GM21619 (cell line): ENCODE measurements at regions not wholly inside any gene's neighbourhood (a gene's known extent, or its start where the extent isn't known, plus 50 kb on each side); places are given as distances from the start of the nearest gene placed in this dataset.
"Not testable (repeated sequence)": the region's sequence is repeated elsewhere in the genome, so short reads cannot be mapped to it uniquely, and the experiment has no call there.

Experiments used
- ATAC-seq: cut with Tn5 transposase; IDR thresholded peaks from one replicate; pipeline ENCODE4 v1.9.1; 2021; ENCODE audit not compliant: unreplicated experiment

GRCh38 chr10:53664282-53665019 is 891.9 kb upstream of the MBL2 start:
- no peak for ATAC-seq

DNA sequence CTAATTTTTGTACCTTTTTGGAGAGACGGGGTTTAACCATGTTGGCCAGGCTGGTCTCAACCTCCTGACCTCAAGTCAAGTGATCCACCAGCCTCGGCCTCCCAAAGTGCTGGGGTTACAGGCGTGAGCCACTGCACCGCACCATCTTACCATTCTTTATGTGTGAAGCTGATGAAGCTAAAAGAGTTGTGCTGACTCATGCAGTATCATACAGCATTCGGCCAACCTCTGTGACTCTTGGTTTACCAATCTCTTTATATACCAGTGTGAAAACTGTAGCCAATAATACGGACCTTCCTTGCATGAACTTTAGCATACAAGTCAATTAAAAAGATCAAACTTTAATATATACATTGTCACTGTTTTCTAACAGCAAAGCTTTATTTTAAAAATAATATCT is 878.2 kb upstream of the MBL2 start:
- ATAC-seq: no peak

GRCh38 chr10:53647221-53647620 is 874.6 kb upstream of the MBL2 start:
- not testable (repeated sequence) for ATAC-seq

DNA sequence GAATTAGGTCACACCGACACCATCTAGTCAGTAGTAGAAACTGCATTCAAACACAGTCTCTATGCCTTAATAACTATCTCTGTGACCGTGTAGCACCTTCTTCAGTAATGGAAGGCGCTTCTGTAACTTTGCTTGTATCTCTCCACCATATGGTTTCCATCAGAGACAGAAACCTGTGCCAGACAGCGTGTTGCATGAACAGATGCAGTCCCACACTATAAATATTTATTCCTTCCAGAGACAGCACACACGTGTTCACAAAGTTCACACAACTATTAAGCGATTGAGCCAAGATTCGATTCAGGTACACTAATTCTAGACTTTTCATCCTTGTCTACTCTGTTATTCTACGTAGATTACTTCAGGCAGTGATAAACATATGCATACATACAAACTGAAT is 873.9 kb upstream of the MBL2 start:
- ATAC-seq: no peak

GRCh38 chr10:53645951-53646350 is 873.4 kb upstream of the MBL2 start:
- no peak for ATAC-seq

DNA sequence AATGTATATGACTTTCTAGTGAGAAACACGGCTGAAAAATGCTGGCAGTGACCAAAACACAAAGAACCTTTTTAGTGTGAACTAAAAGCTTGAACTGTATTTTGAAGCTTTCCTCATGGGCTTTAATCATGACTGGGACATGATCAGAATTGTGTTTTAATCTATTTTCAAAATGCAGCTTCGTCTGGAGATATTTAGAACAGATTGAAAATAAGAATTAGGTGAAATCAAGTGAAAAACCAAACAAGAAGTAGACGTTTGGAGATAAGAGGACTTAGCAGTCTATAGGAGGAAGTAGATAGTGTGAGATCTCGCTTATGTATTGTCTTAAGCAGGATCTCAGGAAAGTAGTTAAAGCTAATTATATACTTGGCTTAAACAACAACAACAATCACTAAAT is 865.4 kb upstream of the MBL2 start:
- no peak for ATAC-seq

GRCh38 chr10:53624722-53625121 is 852.1 kb upstream of the MBL2 start:
- ATAC-seq: no peak

DNA sequence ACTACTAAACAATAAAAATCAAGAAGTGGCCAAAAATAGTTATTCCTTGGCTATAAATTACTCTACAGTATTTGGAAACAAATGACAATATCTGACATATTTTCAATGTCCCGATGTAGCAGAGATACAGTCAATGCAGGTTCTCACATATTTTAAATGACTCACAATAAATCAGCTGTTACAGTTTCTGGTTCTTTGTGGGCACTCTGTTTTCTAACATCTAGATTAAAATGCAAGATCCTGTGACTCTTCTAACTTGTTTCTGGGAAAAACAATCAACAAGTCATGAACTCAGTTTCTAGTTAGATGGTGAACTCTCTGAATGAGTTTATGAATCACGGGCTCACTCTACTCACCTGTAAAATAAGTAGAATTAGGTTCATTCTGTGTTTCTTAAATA is 849.6 kb upstream of the MBL2 start:
- ATAC-seq: no peak

DNA sequence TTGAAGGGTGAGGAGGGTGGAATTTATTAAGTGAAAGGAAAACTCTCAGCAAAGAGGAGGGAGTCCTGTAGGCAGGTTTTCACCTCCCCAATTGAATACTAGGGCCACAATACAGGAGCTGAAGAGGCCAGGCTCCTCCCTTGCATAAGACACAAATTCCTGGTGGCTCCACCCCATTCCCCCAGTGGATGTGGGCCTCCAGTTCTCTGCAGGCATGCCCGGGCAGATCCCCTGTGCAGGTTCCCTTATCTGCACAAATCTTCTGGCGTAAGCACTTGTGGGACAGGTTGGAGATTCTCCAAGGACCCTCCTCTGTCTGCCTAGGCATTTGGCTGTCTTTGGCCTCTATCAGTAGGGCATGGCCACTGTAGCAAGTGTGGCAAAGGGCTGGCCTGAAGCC is 847.1 kb upstream of the MBL2 start:
- ATAC-seq: no peak

- no peak for ATAC-seq
Measured at GRCh38 chr10:53607691-53608090, 835.1 kb upstream of the MBL2 start.

DNA sequence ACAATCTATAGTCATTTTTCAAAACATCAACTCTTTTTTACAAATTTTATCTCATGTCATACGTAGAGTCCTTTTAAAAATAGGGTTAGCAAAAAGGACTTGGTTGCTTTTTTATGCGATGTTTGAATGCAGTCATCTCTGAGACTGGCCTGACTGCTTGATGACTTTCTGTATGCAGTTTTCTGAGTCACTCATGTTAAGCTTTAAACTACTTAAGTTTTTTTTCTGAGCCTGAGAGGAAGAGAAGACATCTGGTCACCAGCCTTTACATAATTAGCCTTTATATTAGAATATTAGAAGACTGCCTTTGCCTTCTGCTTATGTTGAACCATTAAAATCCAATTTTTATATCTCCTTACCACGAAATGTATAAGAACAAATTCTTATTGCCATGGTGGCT is 834.4 kb upstream of the MBL2 start:
- ATAC-seq: no peak

GRCh38 chr10:53601260-53601875 is 828.8 kb upstream of the MBL2 start:
- ATAC-seq: peak; percentile 79

- no peak for ATAC-seq
Measured at GRCh38 chr10:53598914-53599313, 826.3 kb upstream of the MBL2 start.

DNA sequence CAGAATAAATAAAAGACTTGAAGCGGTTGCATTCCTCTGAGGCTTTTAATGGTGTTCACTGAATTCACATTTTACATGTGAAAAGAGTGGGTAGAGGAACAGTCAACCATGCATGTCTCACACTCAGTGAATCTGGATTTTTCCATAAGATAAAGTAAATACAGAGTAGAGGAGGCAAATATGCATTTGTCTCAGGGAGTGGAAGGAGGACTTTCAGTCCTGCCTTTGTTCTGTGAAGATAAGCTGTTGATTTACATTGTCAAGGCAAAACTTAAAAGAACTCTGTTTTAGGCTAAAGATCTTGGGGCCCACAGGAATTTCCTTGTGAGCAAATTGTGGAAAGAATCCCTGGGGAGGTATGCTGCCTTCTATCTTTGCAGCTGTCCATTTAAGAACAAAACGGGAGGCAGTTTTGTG is 825.3 kb upstream of the MBL2 start:
- ATAC-seq: no peak

- no peak for ATAC-seq
Measured at GRCh38 chr10:53580465-53580864, 807.9 kb upstream of the MBL2 start.

DNA sequence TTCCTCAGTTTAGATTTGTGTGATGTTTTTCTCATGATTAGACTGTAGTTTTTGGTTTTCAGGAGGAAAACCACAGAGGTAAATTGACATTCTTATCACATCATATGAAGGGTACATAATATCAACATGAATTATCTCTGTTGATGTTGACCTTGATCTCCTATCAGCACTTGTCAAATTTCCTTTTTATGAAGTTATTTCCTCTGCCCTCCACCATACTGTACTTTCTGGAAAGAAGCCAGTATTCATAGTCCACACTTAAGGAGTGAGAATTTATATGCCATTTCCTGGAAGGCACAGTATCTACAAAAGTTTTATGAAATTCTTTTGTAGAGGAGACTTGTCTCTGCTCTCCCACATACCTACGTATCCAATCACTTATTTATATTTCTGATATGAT is 807.2 kb upstream of the MBL2 start:
- no peak for ATAC-seq

GRCh38 chr10:53574024-53574423 is 801.4 kb upstream of the MBL2 start:
- no peak for ATAC-seq

DNA sequence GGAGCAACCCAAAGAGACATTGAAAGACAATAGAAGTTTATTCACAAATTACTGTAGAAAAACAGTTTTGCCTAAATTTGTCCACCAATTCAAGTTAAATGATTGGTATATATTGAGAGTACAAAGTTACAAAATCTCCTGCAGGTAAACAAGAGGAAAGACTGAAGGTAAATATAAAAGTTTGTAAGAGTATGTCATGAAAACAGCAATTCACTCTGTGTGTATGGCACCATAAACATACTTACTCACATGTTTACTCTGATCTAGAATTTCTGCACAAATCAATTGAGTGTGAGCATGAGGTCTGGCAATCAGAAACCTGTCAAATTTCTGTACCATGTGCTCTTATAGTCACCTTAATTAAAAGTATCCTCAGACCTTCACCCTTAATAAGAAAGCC is 800.9 kb upstream of the MBL2 start:
- no peak for ATAC-seq

GRCh38 chr10:53572799-53573198 is 800.2 kb upstream of the MBL2 start:
- no peak for ATAC-seq

DNA sequence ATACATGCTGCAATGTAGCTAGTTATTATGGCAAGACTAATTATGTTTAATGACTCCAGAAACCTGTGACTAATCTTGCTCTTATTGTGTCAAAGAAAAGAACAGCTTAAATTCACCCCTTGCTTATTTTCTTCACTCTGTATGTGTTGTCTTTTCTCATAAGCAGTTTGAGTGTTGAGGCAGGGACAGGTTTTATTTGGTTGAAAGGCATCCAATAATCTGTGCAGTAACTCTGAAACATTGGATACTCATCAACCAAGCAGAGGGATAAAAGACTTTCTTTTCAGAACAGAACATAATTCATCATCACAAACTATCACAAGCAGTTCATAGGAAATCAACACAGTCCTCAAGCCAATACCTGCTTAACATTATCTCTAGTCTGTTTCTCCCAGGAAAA is 797.6 kb upstream of the MBL2 start:
- no peak for ATAC-seq

GRCh38 chr10:53569455-53569854 is 796.9 kb upstream of the MBL2 start:
- ATAC-seq: no peak

DNA sequence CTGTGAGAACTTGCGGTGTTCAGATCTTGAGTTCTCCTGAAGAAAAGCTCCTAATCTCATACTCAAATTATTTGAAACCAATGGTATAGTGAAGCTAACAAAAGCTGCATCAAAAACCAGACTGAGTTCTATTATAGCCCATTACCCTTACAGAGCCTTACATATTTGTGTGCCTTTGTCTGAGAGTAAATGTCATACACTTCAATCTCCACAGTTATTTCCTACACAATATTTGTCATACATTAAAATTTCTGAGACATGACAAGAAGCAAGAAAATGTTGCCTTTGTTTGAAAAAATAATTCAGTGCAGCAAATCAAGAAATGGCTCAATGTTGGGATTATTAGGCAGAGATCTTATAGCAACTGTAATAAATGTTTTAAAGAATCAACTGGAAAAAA is 776.1 kb upstream of the MBL2 start:
- ATAC-seq: no peak

DNA sequence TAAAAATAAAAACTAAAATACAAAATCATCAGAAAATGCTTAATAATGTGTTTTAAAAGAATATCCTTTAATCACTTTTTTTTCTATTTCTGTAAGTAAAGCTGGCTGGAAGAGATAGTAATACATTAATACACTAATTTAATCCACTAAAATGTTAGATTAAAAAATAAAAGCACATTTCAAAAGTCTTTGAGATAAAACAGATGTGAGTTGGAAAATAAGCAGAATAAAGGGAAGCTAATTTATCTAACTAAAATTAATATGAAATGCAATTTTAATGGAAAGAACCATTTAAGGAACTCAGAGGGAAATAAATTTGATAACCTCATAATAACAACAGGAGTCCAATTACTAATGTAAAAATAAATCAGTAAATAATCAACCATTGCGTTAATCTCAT is 774.8 kb upstream of the MBL2 start:
- ATAC-seq: no peak
